Fibroblast of villous mesenchyme (primary cell): ENCODE measurements at regions not wholly inside any gene's neighbourhood (a gene's known extent, or its start where the extent isn't known, plus 50 kb on each side); places are given as distances from the start of the nearest gene placed in this dataset.

Experiments
- DNase-seq: peaks from one replicate; pipeline ENCODE4 v3.0.0-alpha.2; 2010; ENCODE audit warnings: low read depth
- H3K4me3 ChIP-seq: 2 replicates; pipeline ENCODE4 v1.5.1; 2011; ENCODE audit warnings: low read depth, mild to moderate bottlenecking, low read length
- TF ChIP-seq, protein P1 (sequence below): IDR thresholded peaks from 2 replicates; pipeline ENCODE4 v1.5.1; 2012; ENCODE audit warnings: low read depth, mild to moderate bottlenecking, low read length; ENCODE audit not compliant: insufficient read depth

DNA sequence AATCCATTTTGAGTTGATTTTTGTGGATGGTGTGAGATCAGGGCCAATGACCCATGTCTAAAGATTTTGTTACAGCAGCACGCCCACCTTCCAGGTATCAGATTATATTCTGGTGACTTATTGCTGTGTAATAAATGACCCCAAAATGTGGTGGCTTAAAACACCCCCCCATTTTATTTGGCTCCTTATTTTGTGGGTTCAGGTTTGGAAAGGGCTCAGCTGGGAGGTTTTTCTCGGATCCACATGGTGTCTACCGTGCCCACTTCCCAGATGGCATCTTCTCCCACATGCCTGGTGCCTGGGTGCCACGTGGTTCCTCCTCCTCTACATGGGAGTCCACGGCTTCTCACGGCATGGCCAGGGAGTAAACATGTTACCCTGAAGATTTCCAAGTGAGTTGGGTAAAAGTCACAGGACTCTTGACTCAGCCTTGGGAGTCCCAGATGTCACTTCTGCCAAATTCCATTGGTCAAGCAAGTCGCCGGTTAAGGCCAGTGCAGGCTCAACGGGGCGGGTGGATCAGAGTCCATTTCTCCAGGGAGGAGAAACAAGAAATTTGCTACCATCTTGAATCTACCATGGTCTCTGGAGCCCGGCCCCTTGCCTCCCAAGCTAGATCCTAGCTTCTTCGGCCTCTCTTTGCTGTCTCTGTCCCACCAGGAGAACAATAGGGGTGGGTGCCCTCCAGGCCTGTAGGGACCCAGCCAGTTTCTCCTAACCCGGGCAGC is 214.3 kb downstream of the KIF26A start:
- TF ChIP-seq, protein P1, sequence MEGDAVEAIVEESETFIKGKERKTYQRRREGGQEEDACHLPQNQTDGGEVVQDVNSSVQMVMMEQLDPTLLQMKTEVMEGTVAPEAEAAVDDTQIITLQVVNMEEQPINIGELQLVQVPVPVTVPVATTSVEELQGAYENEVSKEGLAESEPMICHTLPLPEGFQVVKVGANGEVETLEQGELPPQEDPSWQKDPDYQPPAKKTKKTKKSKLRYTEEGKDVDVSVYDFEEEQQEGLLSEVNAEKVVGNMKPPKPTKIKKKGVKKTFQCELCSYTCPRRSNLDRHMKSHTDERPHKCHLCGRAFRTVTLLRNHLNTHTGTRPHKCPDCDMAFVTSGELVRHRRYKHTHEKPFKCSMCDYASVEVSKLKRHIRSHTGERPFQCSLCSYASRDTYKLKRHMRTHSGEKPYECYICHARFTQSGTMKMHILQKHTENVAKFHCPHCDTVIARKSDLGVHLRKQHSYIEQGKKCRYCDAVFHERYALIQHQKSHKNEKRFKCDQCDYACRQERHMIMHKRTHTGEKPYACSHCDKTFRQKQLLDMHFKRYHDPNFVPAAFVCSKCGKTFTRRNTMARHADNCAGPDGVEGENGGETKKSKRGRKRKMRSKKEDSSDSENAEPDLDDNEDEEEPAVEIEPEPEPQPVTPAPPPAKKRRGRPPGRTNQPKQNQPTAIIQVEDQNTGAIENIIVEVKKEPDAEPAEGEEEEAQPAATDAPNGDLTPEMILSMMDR: no peak
- H3K4me3 ChIP-seq: no peak overlapping the region
- DNase-seq: no peak

DNA sequence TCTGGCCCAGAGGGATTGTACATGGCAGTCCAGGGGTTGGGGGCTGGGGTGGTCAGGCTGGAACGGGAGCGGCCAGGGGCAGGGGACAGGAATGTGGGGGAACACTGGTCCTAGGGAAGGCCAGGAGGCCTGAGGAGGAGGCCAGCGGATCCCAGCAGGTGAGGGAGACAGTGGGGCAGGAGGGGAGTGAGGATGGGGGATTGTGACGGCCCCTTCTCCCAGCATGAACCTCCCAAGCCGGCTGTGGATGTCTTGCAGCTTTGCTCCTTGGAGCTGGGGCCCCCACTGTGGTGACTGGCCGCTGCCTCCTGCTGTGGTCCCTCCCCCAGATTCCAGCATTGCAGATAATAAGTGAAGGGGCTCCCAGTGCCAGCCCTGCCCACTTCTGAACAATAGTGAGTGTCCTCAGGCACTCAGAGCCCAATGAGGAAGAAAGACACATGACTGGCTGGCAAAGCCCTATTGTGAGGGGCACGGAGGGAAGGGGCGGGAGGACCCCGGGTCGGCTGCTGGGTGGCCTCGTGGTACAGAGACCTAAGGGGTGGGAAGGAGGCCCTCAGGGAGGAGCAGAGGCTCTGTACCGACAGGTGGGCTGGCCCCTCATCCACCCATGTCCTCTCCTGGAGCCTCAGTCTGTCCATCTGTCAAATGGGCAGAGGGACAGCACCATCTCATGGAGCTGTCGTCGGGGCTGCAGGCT is 215.0 kb downstream of the KIF26A start:
- DNase-seq: no peak
- TF ChIP-seq, protein P1: no peak
- H3K4me3 ChIP-seq: no peak overlapping the region

DNA sequence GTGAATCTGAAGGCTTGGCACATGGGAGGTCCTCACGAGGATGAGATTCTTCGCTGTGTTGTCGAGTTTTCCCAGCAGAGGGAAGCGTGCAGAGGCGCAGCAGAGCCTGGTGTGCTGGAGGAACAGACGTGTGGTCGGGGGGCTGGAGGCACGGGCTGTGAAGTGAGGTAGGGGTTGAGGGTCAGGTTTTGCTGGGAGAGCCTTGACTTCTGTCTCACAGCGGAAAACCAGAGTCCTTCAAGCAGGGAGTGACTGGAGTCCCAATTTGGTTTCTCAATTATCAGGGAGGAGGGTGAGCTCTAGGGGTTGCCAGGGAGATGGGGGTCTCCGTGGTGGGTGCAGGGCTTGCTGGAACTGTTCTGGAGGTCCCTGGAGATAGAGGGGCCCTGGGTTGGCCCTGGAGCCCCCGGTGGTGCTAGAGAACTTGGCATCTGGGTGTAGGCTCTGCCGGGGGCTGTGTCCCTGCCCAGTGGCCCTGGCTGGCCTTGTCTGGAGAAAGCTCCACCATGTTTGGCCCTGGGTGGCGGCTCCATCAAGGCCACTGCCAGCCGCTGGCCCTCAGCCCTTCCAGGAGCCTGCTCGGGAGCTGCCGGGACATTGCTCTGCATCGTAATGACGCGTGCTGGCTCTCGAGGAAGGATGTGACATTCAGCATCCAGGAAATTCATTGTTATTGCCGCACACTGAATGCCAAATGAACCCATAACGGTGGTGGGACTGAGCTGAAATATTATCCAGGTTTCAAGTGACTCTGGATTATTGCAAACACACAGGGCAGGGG is 215.7 kb downstream of the KIF26A start:
- no peak overlapping the region for H3K4me3 ChIP-seq
- no peak for DNase-seq
- TF ChIP-seq, protein P1: no peak

DNA sequence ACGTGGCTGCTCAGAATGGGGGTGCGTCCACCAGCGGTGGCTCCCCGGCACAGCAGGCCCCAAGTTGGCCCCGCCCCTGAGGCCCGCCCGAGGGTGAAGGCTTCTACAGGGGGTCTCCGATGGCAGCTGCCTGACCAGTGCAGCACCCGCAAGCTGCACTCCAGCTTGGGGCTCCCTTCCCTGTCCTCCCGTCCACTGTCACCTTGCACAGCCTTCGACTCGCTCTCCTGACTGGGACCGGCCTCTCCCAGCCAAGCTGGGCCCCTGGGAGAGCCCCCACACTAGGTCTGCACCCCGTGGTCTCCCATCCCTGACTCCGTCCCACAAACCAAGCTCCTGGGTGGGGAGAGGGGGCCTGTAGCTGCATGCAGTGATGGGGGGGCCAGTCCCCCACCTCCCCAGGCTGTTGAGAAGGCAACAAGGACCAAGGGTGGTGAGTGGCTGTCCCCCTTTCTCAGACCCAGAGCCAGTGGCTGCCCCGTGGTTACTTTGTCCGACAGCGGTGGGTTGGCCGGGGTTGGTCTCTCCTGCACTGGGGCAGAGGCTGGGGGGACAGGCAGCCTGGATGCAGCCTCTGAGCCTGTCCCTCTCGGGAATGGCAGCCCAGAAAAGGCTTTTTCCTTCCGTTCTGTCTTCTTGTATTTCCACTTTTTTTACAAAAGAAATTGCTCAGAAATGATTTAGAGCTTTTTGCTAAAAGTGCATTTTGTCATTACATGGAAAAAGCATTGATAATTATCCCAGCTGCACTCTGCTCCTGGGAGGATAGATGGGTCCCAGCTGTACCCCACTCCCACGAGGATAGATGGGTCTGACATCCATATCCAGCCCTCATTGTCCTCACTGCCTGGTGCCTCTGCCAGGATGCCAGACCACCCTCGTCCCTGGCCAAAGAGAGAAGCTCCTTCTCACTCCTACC is 217.0 kb downstream of the KIF26A start:
- TF ChIP-seq, protein P1: no peak
- no peak overlapping the region for H3K4me3 ChIP-seq
- DNase-seq: no peak

DNA sequence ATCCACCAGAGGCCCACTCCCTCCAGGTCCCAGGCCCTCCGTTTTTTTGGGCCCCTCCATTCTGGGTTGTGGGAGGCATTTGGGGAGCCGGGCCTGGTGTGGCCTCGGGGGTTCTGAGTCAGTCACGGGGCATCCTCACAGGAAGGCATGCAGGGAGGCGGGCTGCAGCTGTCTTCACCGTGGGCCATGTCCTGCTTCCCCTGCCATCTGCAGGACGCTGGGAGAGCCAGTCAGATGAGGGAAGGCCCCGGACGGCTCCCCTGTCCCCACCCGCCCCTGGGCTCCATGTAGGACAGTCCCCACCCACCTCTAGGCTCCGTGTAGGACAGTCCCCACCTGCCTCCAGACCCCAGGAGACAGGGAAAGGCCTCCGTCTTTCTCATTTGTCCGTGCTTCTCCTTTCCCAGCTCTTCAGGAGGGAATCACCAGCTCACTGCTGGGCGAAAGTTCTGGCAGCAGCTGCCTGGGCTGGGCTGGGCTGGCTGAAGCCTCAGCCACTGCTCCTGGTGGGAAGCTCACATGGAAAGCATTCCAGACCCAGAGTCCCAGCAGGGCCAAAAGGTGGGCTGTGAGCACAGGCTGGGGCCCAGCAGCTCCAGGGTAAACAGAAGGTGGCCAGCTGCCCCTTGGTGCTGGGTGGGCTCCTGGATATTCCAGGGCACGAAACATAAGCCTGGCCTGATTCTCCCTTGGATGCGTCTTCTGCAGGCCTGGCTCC is 217.8 kb downstream of the KIF26A start:
- no peak for DNase-seq
- no peak overlapping the region for H3K4me3 ChIP-seq
- TF ChIP-seq, protein P1: no peak
